ENCODE measurements at regions not wholly inside any gene's neighbourhood (a gene's known extent, or its start where the extent isn't known, plus 50 kb on each side); places are given as distances from the start of the nearest gene placed in this dataset.

DNA sequence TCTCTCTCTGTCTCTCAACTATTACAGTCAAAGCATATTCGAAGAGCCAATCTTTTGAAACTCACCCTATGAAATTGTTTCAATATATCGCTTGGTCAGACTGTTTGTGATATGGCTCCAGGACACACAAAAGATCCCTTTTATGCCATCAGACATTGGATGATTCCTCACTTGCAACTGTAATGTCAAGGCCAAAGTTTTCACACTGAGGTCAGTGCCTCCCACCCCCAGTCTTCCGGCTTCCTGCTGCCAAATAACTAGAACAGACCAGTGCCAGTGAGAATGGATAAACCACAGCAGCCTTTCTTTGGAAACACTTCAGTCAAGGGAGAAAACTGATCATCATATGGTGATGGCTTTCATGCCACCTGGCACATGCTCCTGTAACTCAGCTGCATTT, 321.9 kb upstream of the ZFHX3 start:
- no peak for TF ChIP-seq POLR2A (IDR thresholded peaks at IDR 0.05; ENCODE audit: low read depth, low read length)
- TF ChIP-seq TAF1 (IDR thresholded peaks at IDR 0.05; ENCODE audit: borderline replicate concordance, low read depth, low read length), result no peak
- no peak for TF ChIP-seq POLR2AphosphoS5 (IDR thresholded peaks at IDR 0.05; ENCODE audit: low read depth, low read length)
